ENCODE measurements at regions not wholly inside any gene's neighbourhood (a gene's known extent, or its start where the extent isn't known, plus 50 kb on each side); places are given as distances from the start of the nearest gene placed in this dataset.
"Not testable (repeated sequence)": the region's sequence is repeated elsewhere in the genome, so short reads cannot be mapped to it uniquely, and the experiment has no call there.

DNA sequence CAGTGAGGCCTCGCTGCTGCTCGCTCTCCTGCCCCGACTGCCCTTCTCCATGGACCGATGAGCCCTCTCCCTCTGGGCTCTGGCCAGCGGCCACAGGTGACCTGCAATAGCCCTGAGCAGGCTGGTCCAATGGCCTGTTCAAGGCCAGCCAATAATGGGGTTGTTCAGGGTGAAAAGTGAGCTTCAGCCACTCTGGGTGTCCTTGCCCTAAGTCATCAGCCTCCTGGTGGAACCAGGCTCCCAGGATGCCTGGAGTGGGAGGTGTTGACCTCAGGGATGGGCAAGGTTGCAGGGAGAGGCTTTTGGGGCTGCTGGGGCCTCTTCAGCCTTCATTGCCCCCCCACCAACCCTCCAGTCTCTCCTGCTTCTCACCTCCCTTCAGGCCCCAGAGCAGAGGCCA is 79.7 kb downstream of the RFLNA start:
- CTCF ChIA-PET = no interaction called here
- H3K36me3 Mint-ChIP-seq (ENCODE audit: insufficient read depth, unreplicated experiment) = peaks cover 63% of the 10 kb centered on the region
- DNase-seq = no peak
- no peak overlapping the region for H3K27ac Mint-ChIP-seq (ENCODE audit: unreplicated experiment)
- BruUV-seq (replicated peaks) = no TSS peak
- no peak overlapping the region for H3K4me3 Mint-ChIP-seq (ENCODE audit: low read depth, unreplicated experiment)
- H3K27me3 Mint-ChIP-seq (ENCODE audit: unreplicated experiment) = no peaks in the 10 kb centered on the region
- TF ChIP-seq, protein P1, sequence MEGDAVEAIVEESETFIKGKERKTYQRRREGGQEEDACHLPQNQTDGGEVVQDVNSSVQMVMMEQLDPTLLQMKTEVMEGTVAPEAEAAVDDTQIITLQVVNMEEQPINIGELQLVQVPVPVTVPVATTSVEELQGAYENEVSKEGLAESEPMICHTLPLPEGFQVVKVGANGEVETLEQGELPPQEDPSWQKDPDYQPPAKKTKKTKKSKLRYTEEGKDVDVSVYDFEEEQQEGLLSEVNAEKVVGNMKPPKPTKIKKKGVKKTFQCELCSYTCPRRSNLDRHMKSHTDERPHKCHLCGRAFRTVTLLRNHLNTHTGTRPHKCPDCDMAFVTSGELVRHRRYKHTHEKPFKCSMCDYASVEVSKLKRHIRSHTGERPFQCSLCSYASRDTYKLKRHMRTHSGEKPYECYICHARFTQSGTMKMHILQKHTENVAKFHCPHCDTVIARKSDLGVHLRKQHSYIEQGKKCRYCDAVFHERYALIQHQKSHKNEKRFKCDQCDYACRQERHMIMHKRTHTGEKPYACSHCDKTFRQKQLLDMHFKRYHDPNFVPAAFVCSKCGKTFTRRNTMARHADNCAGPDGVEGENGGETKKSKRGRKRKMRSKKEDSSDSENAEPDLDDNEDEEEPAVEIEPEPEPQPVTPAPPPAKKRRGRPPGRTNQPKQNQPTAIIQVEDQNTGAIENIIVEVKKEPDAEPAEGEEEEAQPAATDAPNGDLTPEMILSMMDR (IDR thresholded peaks at IDR 0.05; ENCODE audit: unreplicated experiment) = no peak
- intact Hi-C loops (cut with micrococcal nuclease; ENCODE audit: unreplicated experiment) = no loop called here
- no peaks in the 10 kb centered on the region for H3K4me1 Mint-ChIP-seq (ENCODE audit: low read depth, unreplicated experiment)
- no peaks in the 10 kb centered on the region for H3K9me3 Mint-ChIP-seq (ENCODE audit: low read depth, unreplicated experiment)

DNA sequence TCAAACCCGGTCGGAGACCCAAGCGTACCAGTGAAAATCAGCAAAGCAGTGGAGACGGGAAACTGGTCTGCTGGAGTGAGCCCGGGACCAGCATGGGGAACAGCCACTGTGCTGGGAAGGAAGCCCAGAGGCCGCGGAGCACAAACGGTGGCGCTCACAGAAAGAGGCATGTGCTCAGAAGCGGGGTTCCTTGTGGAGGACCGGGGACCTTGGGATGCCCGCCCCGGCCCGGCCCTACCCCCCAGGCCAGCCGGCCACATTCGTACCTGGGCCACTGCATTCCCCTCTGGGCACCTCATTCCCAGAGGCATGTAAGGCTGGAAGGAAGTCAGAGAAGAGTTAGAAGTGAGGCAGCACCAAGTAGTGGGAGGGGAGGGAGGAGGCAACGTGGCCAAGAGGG is 79.3 kb downstream of the RFLNA start:
- H3K27me3 Mint-ChIP-seq (ENCODE audit: unreplicated experiment) = no peaks in the 10 kb centered on the region
- TF ChIP-seq, protein P1 (IDR thresholded peaks at IDR 0.05; ENCODE audit: unreplicated experiment) = no peak
- intact Hi-C loops (cut with micrococcal nuclease; ENCODE audit: unreplicated experiment) = no loop called here
- CTCF ChIA-PET = no interaction called here
- H3K36me3 Mint-ChIP-seq (ENCODE audit: insufficient read depth, unreplicated experiment) = peaks cover 63% of the 10 kb centered on the region
- no peak for DNase-seq
- no peak overlapping the region for H3K4me3 Mint-ChIP-seq (ENCODE audit: low read depth, unreplicated experiment)
- no peaks in the 10 kb centered on the region for H3K9me3 Mint-ChIP-seq (ENCODE audit: low read depth, unreplicated experiment)
- BruUV-seq (replicated peaks) = no TSS peak
- H3K4me1 Mint-ChIP-seq (ENCODE audit: low read depth, unreplicated experiment) = peaks cover under 1% of the 10 kb centered on the region
- no peak overlapping the region for H3K27ac Mint-ChIP-seq (ENCODE audit: unreplicated experiment)

DNA sequence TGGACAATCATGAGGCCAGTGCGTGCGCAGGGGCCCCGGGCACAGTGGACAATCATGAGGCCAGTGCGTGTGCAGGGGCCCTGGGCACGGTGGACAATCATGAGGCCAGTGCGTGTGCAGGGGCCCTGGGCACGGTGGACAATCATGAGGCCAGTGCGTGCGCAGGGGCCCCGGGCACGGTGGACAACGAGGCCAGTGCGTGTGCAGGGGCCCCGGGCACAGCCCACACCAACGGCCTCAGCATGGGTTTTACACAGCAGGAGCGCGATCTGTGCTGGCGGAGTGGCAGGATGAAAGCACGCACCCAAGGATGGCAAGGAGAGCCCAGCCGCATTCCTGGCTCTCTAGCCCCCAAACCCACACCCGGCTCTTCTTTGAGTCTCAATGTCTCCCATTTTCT is 78.8 kb downstream of the RFLNA start:
- H3K9me3 Mint-ChIP-seq (ENCODE audit: low read depth, unreplicated experiment); DNase-seq; CTCF ChIA-PET; intact Hi-C loops (cut with micrococcal nuclease; ENCODE audit: unreplicated experiment); H3K27me3 Mint-ChIP-seq (ENCODE audit: unreplicated experiment); BruUV-seq (replicated peaks); H3K27ac Mint-ChIP-seq (ENCODE audit: unreplicated experiment); H3K4me1 Mint-ChIP-seq (ENCODE audit: low read depth, unreplicated experiment); H3K4me3 Mint-ChIP-seq (ENCODE audit: low read depth, unreplicated experiment): not testable (repeated sequence)
- peaks cover 63% of the 10 kb centered on the region for H3K36me3 Mint-ChIP-seq (ENCODE audit: insufficient read depth, unreplicated experiment)

DNA sequence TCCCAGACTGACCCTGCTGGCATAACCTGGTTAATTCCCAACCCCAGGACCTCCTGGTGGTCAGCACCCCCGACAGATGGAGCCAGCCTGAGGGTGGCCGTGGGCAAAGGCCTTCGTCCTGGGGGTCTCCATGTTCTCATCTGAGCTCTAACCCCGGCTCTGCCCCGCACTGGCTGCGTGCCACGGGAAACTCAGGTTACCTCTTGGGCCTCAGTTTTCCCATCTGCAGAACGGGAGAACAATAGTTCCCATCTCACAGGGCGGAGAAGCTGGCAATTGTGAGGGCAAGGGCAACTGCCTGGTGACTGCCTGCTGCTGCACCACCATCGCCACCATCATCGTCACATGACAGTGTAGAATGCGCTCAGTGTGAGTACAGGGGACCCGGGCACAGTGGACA is 77.9 kb downstream of the RFLNA start:
- H3K4me1 Mint-ChIP-seq (ENCODE audit: low read depth, unreplicated experiment) = peaks cover 14% of the 10 kb centered on the region
- CTCF ChIA-PET = no interaction called here
- no TSS peak for BruUV-seq (replicated peaks)
- H3K4me3 Mint-ChIP-seq (ENCODE audit: low read depth, unreplicated experiment) = no peak overlapping the region
- intact Hi-C loops (cut with micrococcal nuclease; ENCODE audit: unreplicated experiment) = no loop called here
- H3K27me3 Mint-ChIP-seq (ENCODE audit: unreplicated experiment) = no peaks in the 10 kb centered on the region
- no peak overlapping the region for H3K27ac Mint-ChIP-seq (ENCODE audit: unreplicated experiment)
- TF ChIP-seq, protein P1 (IDR thresholded peaks at IDR 0.05; ENCODE audit: unreplicated experiment) = no peak
- no peak for DNase-seq
- H3K36me3 Mint-ChIP-seq (ENCODE audit: insufficient read depth, unreplicated experiment) = peaks cover 63% of the 10 kb centered on the region
- no peaks in the 10 kb centered on the region for H3K9me3 Mint-ChIP-seq (ENCODE audit: low read depth, unreplicated experiment)

DNA sequence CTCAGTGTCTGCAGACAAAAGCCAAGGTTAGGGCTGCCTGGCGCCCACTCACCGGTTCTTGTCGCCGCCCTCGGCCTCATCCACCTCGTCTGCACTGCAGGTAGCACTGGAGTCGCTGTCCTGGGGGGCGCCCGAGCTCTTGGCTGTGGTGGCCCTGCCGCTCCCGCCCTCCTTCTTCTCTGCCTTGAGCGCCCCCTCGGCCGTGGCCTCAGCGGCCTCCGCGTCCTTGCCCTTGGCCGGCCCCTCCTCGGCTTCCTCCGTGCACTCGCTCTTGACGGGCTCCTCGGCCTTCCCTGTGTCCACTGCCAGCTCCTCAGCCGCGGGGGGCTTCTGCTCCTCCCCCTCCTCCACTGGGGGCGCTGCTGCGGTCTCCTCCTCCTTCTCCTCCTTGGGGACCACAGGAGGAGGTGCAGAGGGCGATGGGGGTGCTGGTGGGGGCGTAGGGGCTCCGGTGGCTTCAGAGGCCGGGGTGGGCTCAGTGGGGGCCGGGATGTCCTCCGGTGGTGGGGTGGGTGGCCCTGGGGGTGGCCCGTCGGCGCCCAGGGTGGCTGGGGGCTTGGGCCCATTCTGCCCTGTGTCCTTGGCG is 77.2 kb downstream of the RFLNA start:
- H3K9me3 Mint-ChIP-seq (ENCODE audit: low read depth, unreplicated experiment) = no peaks in the 10 kb centered on the region
- TF ChIP-seq, protein P1 (IDR thresholded peaks at IDR 0.05; ENCODE audit: unreplicated experiment) = no peak
- H3K4me3 Mint-ChIP-seq (ENCODE audit: low read depth, unreplicated experiment) = no peak overlapping the region
- no peaks in the 10 kb centered on the region for H3K27me3 Mint-ChIP-seq (ENCODE audit: unreplicated experiment)
- peak overlapping the region; percentile 42 for H3K27ac Mint-ChIP-seq (ENCODE audit: unreplicated experiment)
- intact Hi-C loops (cut with micrococcal nuclease; ENCODE audit: unreplicated experiment) = no loop called here
- H3K36me3 Mint-ChIP-seq (ENCODE audit: insufficient read depth, unreplicated experiment) = peaks cover 60% of the 10 kb centered on the region
- BruUV-seq (replicated peaks) = no TSS peak
- peaks cover 16% of the 10 kb centered on the region for H3K4me1 Mint-ChIP-seq (ENCODE audit: low read depth, unreplicated experiment)
- CTCF ChIA-PET = interaction anchor here (0.6 kb wide), 1 partner anchor 181 kb away, joined by 5 read pairs; no protein-coding TSS in a partner anchor
- no peak for DNase-seq
